ENCODE measurements at regions not wholly inside any gene's neighbourhood (a gene's known extent, or its start where the extent isn't known, plus 50 kb on each side); places are given as distances from the start of the nearest gene placed in this dataset.

DNA sequence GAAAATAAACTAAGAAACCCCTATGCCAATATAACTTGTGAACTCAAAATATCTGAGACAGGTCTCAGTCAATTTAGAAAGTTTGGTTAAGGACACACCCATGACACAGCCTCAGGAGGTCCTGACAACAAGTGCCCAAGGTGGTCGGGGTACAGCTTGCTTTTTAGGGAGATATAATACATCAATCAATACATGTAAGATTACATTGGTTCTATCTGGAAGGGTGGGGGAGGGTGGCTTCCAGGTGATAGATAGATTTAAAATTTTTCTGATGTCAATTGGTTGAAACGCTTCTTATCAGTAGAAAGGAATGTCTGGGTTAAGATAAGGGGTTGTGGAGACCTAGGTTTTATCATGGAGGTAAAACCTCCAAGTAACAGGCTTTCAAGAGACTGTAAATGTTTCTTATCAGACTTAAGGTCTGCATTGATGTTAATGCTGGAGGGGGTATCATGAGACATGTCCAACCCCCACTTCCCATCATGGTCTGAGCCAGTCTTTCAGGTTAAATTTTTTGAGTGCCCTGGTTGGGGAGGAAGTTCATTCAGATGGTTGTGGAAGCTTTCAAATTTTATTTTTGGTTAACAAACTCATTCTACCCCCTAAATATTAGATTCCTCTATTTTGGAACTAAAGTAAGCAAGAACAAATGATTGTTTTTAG is 82.0 kb upstream of the RASSF8 start:
- no peak for TF ChIP-seq ZFX (IDR thresholded peaks at IDR 0.05)
- TF ChIP-seq CTCF (conservative IDR thresholded peaks at IDR 0.05) = no peak
- H3K27ac ChIP-seq = no peak overlapping the region

DNA sequence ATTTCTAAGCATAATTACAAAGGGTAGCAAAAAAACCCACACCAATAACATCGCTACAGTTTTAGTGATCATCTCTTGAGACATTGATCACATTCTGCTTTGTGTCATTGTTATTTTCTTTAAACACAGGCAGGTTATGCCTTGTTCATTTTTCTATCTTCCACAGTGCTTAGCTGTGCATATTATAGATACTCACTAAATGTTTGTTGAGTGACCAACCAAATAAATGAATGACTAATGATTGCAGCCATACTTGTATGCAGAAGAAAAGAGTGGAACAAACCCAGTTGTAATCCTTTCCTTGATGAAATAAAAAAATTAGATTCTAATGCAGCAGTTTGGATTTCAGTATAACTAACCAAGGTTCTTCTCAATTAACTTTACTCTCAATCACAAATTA is 81.0 kb upstream of the RASSF8 start:
- TF ChIP-seq CTCF (conservative IDR thresholded peaks at IDR 0.05) = no peak
- TF ChIP-seq ZFX (IDR thresholded peaks at IDR 0.05) = no peak
- no peak overlapping the region for H3K27ac ChIP-seq

GRCh38 chr12:25882266-25882665 is 76.2 kb upstream of the RASSF8 start:
- H3K27ac ChIP-seq = no peak overlapping the region
- no peak for TF ChIP-seq CTCF (conservative IDR thresholded peaks at IDR 0.05)

GRCh38 chr12:25883026-25883916 is 75.2 kb upstream of the RASSF8 start:
- H3K27ac ChIP-seq = no peak overlapping the region
- TF ChIP-seq CTCF (conservative IDR thresholded peaks at IDR 0.05) (no peak), ZFX (IDR thresholded peaks at IDR 0.05) (no peak)

DNA sequence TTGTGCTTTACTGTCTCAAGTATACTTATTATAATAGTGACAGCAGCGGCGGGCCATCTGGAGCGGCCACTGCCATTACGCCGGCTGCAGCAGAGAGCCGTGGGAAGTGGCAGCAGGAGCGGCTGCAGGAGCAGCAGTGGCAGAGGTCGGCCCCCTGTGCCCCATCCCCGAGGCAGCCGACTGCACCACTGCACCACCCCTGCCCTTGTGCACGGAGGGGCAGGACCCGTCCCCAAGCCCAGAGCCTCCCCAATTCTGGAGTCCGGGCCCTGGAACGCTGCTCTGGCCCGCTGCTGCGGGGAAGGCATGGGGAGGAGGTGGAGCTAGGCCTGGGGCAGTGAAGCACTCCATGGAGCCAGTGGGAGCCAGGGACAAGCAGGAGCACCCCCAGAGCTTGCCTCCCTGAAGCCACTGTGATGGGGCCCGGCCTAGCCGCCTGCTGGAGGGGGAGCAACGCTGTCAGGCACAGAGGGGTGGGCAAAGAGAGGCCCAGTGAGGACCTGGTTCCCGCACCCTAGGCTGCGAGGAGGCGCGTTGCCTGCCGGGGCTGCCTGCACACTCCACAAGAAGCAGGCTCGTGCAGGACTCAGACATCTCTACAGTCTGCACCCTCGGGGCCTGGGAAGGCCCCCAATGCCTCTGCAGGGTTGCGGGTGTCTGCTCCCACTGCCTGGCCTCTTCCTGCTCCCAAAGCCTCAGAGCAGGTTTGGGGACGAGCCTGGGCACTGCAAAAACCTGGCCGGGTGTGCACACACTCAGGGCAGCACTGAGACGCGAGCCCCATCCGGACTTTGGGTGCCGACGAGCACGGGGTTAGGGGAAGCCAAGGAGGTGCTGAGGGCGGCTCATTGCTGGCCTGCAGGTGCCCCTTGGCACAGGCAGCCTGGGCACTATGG is 74.2 kb upstream of the RASSF8 start:
- no peak overlapping the region for H3K27ac ChIP-seq
- TF ChIP-seq CTCF (conservative IDR thresholded peaks at IDR 0.05) (no peak), ZFX (IDR thresholded peaks at IDR 0.05) (no peak)

DNA sequence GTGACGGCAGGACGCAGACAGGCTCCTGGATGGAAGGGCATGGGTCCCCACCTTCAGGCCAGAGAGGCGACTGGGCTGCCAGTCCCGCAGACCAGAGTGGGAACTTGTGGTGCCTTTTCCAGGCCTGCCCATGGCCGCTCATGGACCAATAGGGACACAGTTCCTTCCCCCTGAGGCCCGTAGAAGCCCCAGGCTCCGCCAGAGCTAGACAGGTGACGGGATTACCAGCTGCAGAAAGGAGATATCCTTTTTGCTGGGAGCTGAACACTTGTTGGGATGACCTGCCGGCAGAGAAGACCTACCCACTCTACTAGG is 73.6 kb upstream of the RASSF8 start:
- TF ChIP-seq CTCF (conservative IDR thresholded peaks at IDR 0.05) = no peak
- TF ChIP-seq ZFX (IDR thresholded peaks at IDR 0.05) = no peak

More for the DNA sequence above, 73.6 kb upstream of the RASSF8 start:
- no peak overlapping the region for H3K27ac ChIP-seq

Measured in C4-2B (cell line).